ENCODE measurements at regions not wholly inside any gene's neighbourhood (a gene's known extent, or its start where the extent isn't known, plus 50 kb on each side); places are given as distances from the start of the nearest gene placed in this dataset.

DNA sequence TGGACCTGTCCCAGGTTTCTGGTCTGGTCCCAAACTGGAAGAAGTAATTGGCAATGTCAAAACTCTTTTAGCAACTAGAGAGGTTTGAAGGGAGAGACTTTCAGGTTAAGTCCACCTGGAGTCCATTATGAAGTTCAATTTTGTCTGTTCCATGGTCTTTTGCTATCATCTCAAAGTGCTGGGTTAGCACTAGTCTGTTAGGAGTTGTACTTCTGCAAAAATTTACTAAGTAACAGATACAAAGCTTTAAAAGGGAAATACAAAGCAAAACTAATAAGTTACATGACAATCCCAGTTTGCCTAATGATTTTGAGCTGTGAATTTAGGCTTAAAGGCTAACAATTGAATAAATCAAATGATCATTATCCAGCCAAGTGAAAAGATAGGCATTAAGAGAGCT lies 643.9 kb downstream of the C12orf50 start:
- TF ChIP-seq, protein P1, sequence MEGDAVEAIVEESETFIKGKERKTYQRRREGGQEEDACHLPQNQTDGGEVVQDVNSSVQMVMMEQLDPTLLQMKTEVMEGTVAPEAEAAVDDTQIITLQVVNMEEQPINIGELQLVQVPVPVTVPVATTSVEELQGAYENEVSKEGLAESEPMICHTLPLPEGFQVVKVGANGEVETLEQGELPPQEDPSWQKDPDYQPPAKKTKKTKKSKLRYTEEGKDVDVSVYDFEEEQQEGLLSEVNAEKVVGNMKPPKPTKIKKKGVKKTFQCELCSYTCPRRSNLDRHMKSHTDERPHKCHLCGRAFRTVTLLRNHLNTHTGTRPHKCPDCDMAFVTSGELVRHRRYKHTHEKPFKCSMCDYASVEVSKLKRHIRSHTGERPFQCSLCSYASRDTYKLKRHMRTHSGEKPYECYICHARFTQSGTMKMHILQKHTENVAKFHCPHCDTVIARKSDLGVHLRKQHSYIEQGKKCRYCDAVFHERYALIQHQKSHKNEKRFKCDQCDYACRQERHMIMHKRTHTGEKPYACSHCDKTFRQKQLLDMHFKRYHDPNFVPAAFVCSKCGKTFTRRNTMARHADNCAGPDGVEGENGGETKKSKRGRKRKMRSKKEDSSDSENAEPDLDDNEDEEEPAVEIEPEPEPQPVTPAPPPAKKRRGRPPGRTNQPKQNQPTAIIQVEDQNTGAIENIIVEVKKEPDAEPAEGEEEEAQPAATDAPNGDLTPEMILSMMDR (IDR thresholded peaks at IDR 0.05; ENCODE audit: low read depth, low read length, poor library complexity, severe bottlenecking): no peak
- no peak for TF ChIP-seq EZH2phosphoT487 (IDR thresholded peaks at IDR 0.05; ENCODE audit: borderline replicate concordance, low read length)

Measured in DOHH2 (cell line).